ENCODE measurements at regions not wholly inside any gene's neighbourhood (a gene's known extent, or its start where the extent isn't known, plus 50 kb on each side); places are given as distances from the start of the nearest gene placed in this dataset.
A peak's percentile ranks its signal among the peaks of the same experiment; 100 is the strongest.

DNA sequence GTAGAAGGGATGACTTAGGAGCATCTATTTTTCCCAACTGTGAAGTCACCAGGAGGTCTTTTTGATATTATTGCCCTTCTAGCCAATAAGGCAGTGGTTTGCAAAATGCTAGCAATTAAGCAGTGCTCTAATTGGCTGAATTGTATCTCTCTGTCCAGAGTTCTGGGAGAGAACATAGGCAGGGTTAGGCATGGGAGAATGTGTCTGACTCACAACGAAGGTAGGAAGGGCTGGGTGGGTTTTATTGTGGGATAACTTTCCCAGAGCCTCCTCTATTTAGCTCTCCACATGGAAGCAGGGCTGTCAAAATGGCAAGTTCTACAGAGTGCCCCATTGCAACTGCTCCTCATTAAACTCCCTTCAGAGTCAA is 415.9 kb upstream of the CADM1 start:
- ATAC-seq (no peak), DNase-seq (no peak)
- H3K27ac Mint-ChIP-seq, result peak overlapping the region in 1 of 2 donors; percentile 3
- peak overlapping the region in 1 of 2 donors; percentile 55 for H3K4me3 Mint-ChIP-seq
- peaks cover 28% of the 10 kb centered on the region for H3K4me1 Mint-ChIP-seq
- peaks cover 6% of the 10 kb centered on the region for H3K27me3 Mint-ChIP-seq
- H3K9me3 Mint-ChIP-seq, result peaks cover 5 to 21% of the 10 kb centered on the region in 2 donors

- Mint-ChIP-seq H3K4me1 (peaks cover 22% of the 10 kb centered on the region), H3K27me3 (peaks cover 6% of the 10 kb centered on the region), H3K9me3 (peaks cover 5 to 21% of the 10 kb centered on the region in 2 donors), H3K4me3 (peak overlapping the region; percentile 55 to 57), H3K27ac (peak overlapping the region; percentile 62 to 69)
- DNase-seq, result peak; percentile 15 to 40
- peak; percentile 84 for ATAC-seq
Measured at GRCh38 chr11:115919341-115920091, 415.3 kb upstream of the CADM1 start.

DNA sequence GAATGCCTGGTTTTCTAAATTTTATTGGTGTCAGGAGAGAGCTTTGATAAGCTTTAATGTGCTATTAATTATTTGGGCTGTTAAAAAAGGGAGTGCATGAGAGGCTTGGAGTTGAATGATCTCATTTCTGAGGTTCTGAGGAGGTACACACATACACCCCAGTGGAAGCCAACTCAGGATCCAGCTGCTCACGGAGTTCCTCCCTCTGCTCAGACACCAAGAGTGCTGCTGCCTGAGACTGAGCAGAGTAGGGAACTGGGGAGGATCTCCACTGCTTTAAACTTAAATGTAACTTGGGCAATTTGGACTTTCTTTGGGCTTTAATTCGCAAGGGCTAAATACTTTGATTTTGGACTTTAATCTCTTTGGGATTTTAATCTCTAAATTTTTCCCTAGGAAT is 414.4 kb upstream of the CADM1 start:
- peaks cover 18% of the 10 kb centered on the region for H3K4me1 Mint-ChIP-seq
- no peak for ATAC-seq
- peaks cover 5 to 21% of the 10 kb centered on the region in 2 donors for H3K9me3 Mint-ChIP-seq
- H3K27ac Mint-ChIP-seq, result no peak overlapping the region
- no peak for DNase-seq
- peaks cover 6% of the 10 kb centered on the region for H3K27me3 Mint-ChIP-seq
- H3K4me3 Mint-ChIP-seq, result no peak overlapping the region

DNA sequence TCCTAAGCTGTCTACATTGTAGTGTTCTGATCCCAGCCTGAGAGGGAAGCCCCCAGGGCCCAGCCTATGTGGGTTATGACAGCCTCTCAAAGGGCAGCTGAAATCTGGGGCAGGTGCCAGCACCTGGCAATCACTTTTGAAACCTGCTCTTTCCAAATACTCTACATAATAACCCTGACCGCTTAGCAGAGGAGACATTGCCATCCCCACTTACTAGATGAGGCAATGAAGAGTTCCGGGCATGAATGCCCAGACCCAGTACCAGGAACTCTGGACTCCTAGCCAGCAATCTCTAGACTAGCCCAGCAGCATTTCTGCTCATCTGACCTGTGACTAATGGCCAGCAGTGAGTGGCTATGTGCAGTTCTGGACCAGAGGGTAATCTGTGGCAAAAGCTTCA is 412.4 kb upstream of the CADM1 start:
- Mint-ChIP-seq H3K27ac (no peak overlapping the region), H3K9me3 (peaks cover 5 to 8% of the 10 kb centered on the region in 2 donors), H3K27me3 (no peaks in the 10 kb centered on the region), H3K4me1 (peaks cover 18% of the 10 kb centered on the region), H3K4me3 (no peak overlapping the region)
- ATAC-seq (no peak), DNase-seq (no peak)

GRCh38 chr11:115912484-115912945 is 408.3 kb upstream of the CADM1 start:
- Mint-ChIP-seq H3K4me1 (no peaks in the 10 kb centered on the region), H3K27ac (no peak overlapping the region), H3K9me3 (no peaks in the 10 kb centered on the region), H3K4me3 (no peak overlapping the region), H3K27me3 (no peaks in the 10 kb centered on the region)
- DNase-seq (no peak), ATAC-seq (no peak)

DNA sequence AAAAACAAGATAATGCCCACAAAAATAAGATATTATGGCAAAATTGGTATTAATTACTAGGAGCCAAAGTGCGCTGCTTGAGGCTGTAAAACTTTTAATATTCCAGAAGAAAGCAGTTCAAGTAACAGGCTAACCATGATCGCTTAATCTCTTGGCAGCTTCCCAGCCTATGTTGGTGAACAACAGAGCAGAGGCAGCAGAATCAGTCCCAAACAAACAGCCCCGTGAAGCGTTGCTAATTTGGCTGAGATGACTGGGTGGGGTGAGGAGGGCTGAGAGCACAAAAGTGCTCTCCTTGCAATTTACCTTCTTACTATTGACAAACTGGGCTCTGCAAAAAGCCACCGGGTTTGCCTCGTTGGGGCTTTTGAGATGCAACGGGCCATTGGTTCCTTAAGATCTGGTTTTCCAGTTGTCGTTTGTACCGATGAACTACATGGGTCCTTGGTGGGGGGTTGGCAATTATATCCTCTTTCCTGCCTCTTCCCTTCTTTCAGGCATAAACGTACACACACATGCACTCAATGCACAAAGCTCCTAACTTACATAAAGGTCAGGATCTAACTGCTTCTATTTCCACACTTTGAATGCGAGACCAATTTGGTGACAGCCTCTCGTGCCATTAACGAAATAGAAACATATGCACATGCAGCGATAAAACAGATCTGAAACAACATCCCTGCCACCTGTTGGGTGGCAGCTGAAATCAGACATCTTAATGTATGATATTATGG is 407.6 kb upstream of the CADM1 start:
- Mint-ChIP-seq H3K27me3 (no peaks in the 10 kb centered on the region), H3K4me3 (no peak overlapping the region), H3K9me3 (no peaks in the 10 kb centered on the region), H3K27ac (no peak overlapping the region), H3K4me1 (no peaks in the 10 kb centered on the region)
- DNase-seq, result no peak
- ATAC-seq, result no peak

DNA sequence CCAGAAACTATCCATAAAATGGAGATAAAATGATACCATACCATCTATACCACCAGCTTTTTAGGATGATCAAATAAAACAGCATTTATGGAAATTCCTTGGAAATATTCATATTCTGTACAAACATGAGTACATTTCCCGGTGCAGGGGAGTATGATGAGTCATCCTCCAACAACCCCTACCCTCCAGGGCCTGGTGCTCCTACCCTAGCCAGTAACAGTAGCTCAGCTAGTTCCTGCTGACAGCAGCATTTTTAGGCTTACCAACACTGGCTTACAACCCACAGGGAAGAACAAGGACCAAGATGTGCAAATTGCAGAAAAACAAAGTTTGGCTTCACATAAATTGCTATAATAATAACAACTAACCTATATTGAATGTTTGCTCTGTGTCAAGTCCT is 406.2 kb upstream of the CADM1 start:
- H3K27me3 Mint-ChIP-seq, result no peaks in the 10 kb centered on the region

GRCh38 chr11:115906171-115906570 is 402.0 kb upstream of the CADM1 start:
- peaks cover 0 to 4% of the 10 kb centered on the region in 2 donors for H3K9me3 Mint-ChIP-seq
- H3K27ac Mint-ChIP-seq, result no peak overlapping the region
- ATAC-seq, result no peak
- peaks cover 10% of the 10 kb centered on the region for H3K27me3 Mint-ChIP-seq
- no peaks in the 10 kb centered on the region for H3K4me1 Mint-ChIP-seq
- no peak for DNase-seq
- H3K4me3 Mint-ChIP-seq, result no peak overlapping the region

More for the DNA sequence above, 406.2 kb upstream of the CADM1 start:
- no peak overlapping the region for H3K27ac Mint-ChIP-seq
- H3K4me1 Mint-ChIP-seq, result no peaks in the 10 kb centered on the region
- H3K4me3 Mint-ChIP-seq, result no peak overlapping the region
- no peak for ATAC-seq
- no peaks in the 10 kb centered on the region for H3K9me3 Mint-ChIP-seq
- DNase-seq, result no peak

DNA sequence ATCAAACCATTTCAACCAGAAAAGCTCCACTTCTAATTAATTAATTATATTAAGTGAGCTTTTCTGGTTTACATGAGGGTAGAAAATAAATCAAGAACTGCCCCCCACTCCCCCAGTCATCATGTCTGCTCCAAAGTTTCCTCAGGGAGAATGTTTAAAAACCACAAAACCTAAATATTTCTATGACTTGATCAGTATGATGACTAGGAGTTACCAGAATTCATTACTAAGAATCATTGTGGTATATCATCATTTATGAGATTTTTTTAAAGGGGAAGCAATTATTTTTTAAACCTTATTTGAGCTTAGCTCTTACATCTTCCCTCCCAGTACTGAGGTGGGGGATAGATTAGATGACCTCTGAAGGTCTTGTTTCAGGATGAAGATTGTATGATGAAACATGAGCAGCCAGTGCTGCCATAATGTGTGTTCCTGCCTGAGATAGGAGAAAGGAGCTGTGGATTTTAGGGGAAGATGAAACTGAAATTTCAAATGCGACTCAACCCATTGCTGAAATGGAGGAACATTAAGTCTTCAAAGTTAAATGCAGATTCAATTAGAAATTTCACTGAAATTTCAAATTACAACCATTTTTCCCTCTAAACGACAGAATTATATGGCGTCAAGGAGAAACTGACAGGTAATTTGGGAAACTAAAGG is 401.3 kb upstream of the CADM1 start:
- ATAC-seq, result no peak

DNA sequence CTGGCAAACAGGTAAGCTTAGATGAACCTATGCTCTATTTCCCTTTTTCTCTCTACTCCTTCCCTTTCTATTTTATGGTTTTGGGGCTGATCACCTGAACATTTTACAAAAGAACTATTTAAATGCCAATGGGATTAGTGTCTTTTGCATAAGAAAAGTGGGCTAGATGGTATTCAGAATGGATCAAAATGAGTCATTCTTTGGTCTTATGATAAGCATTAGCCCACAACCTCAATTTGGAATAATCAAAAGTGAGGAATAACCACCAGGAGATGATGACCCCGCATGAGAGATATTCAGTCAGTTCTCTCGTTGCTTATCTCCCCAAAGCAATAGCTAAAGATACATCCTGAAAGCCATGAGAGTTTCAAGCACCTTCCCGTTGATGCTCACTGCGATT is 399.0 kb upstream of the CADM1 start:
- DNase-seq (no peak), ATAC-seq (no peak)
- no peaks in the 10 kb centered on the region for H3K4me1 Mint-ChIP-seq
- peaks cover 10% of the 10 kb centered on the region for H3K27me3 Mint-ChIP-seq
- no peak overlapping the region for H3K4me3 Mint-ChIP-seq
- H3K27ac Mint-ChIP-seq, result no peak overlapping the region
- H3K9me3 Mint-ChIP-seq, result peaks cover 0 to 11% of the 10 kb centered on the region in 2 donors

More for the DNA sequence above, 401.3 kb upstream of the CADM1 start:
- Mint-ChIP-seq H3K27ac (no peak overlapping the region), H3K27me3 (peaks cover 10% of the 10 kb centered on the region), H3K4me3 (no peak overlapping the region), H3K9me3 (peaks cover 0 to 4% of the 10 kb centered on the region in 2 donors), H3K4me1 (no peaks in the 10 kb centered on the region)
- DNase-seq, result no peak

DNA sequence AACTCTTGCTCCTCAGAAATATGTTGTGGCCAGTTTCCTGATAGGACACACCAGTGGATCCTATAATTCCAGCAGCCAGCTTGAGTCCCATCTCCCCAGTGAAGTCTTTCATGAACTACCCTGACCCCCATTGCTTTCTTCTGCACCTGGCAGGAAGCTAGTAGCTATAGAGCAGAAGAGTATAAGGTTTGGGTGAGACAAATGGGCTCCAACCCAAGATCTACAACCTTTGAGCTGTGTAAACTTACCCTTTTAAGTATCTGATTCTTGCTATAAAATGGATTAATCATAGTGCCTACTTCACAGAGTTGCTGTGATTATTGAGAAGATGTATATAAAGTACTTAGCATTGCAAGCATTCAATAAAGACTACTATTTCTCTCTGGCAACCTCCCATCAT is 396.9 kb upstream of the CADM1 start:
- Mint-ChIP-seq H3K4me3 (no peak overlapping the region), H3K27me3 (peaks cover 10% of the 10 kb centered on the region), H3K27ac (no peak overlapping the region), H3K4me1 (no peaks in the 10 kb centered on the region), H3K9me3 (peaks cover 0 to 14% of the 10 kb centered on the region in 2 donors)
- DNase-seq, result no peak
- ATAC-seq, result no peak

DNA sequence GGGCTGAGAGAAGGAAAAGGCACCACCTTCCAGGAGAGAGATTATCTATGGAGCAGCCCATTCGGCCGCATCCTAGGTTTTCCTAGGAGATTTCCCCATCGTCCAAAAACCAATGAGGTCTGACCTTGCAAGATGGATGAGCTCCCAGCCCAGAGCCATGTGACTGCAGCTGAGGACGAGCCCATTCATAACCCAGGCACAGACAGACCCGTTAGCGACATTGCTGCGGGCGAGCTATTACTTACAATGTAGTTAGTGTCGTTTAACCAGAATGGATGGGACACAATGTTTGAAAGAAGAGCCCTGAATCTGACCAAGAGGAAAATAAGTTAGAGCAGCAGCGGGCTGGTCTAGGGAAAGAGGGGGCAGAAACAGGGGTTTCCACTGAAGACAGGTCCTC is 395.9 kb upstream of the CADM1 start:
- H3K9me3 Mint-ChIP-seq, result peaks cover 0 to 14% of the 10 kb centered on the region in 2 donors
- no peak overlapping the region for H3K27ac Mint-ChIP-seq
- no peaks in the 10 kb centered on the region for H3K4me1 Mint-ChIP-seq
- no peak for DNase-seq
- ATAC-seq, result no peak
- H3K27me3 Mint-ChIP-seq, result peaks cover 9% of the 10 kb centered on the region
- H3K4me3 Mint-ChIP-seq, result no peak overlapping the region

DNA sequence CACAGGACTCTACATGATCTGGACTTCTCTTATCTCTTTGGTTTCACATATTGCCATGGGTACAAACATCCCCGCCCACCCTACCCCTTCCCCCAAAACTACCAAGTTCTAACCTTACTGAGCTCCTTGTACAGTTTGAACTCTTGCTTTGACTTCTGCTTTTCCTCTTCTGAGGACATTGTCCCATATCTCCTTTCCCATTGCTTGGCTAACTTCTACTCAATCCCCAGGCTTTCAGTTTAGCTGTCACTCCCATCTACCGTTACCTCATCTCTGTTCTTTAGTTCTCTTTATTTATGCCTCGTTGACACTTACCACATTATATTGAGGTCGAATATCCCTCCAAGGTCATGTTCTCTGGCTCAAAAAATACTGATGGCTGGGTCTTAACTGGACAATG is 393.5 kb upstream of the CADM1 start:
- no peak for ATAC-seq
- Mint-ChIP-seq H3K4me1 (no peaks in the 10 kb centered on the region), H3K27ac (no peak overlapping the region), H3K27me3 (no peaks in the 10 kb centered on the region), H3K4me3 (no peak overlapping the region), H3K9me3 (peaks cover 0 to 10% of the 10 kb centered on the region in 2 donors)
- DNase-seq, result no peak

- H3K27ac Mint-ChIP-seq, result no peak overlapping the region
- no peak overlapping the region for H3K4me3 Mint-ChIP-seq
Measured at GRCh38 chr11:115896084-115896483, 391.9 kb upstream of the CADM1 start.

DNA sequence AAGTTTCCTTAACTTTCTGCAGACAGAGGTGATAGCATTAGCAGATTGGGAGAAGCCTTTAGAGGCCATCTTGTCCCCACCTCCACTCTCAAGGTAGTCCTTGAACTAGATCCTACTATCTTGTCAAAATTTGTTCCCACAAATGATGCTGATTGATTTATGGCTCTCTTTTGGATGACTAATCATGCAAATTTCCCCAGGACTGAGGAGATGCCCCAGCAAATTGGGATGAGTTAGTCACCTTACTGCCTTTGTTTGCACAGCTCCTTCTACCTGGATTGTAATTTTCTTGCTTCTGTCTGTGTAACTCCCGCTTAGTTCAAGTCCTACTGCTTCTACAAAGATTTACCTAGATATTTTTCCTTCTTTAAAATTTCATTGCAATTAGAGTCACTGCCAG is 391.4 kb upstream of the CADM1 start:
- Mint-ChIP-seq H3K9me3 (peaks cover 0 to 10% of the 10 kb centered on the region in 2 donors), H3K27me3 (no peaks in the 10 kb centered on the region), H3K4me3 (no peak overlapping the region), H3K27ac (no peak overlapping the region), H3K4me1 (no peaks in the 10 kb centered on the region)
- ATAC-seq (no peak), DNase-seq (no peak)

More at GRCh38 chr11:115896084-115896483, 391.9 kb upstream of the CADM1 start:
- no peaks in the 10 kb centered on the region for H3K27me3 Mint-ChIP-seq
- no peak for ATAC-seq
- H3K4me1 Mint-ChIP-seq, result no peaks in the 10 kb centered on the region
- H3K9me3 Mint-ChIP-seq, result peaks cover 0 to 10% of the 10 kb centered on the region in 2 donors
- DNase-seq, result no peak

DNA sequence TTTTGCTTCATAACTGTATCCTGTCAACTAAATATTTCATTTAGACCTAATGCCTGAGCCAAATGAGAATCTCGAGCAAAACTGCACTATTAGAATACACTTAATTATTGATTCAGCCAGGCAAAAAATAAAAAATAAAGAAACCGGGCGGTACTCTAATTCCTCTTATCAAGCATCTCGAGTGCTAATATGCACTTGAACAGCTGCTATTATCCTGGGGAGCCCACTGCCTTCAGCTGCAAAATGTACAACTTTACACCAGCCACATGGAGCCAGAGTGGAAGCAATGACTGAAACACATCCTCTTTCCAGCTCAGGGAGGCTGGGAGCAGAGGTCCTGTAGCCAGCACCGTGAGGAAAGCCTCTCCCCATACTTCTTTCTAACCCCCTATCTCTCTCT is 390.0 kb upstream of the CADM1 start:
- DNase-seq (no peak), ATAC-seq (no peak)
- peaks cover 0 to 10% of the 10 kb centered on the region in 2 donors for H3K9me3 Mint-ChIP-seq
- no peak overlapping the region for H3K27ac Mint-ChIP-seq
- no peaks in the 10 kb centered on the region for H3K27me3 Mint-ChIP-seq
- no peaks in the 10 kb centered on the region for H3K4me1 Mint-ChIP-seq
- H3K4me3 Mint-ChIP-seq, result no peak overlapping the region
